Kidney epithelial cell (primary cell): ENCODE measurements at regions not wholly inside any gene's neighbourhood (a gene's known extent, or its start where the extent isn't known, plus 50 kb on each side); places are given as distances from the start of the nearest gene placed in this dataset.

Experiments used
- DNase-seq: peaks from one replicate; pipeline ENCODE4 v3.0.0-alpha.2; 2010; ENCODE audit warnings: low read depth
- H3K27me3 ChIP-seq: 2 replicates; pipeline ENCODE4 v1.6.0; 2011; ENCODE audit warnings: low read length; ENCODE audit not compliant: control insufficient read depth, insufficient read depth
- H3K36me3 ChIP-seq: 2 replicates; pipeline ENCODE4 v1.5.1; 2011; ENCODE audit warnings: low read length; ENCODE audit not compliant: control insufficient read depth, insufficient read depth
- H3K4me3 ChIP-seq: 2 replicates; pipeline ENCODE4 v1.5.1; 2011; ENCODE audit warnings: low read depth, mild to moderate bottlenecking, control low read depth, low read length
- CTCF ChIP-seq: IDR thresholded peaks from 2 replicates; pipeline ENCODE4 v1.5.1; 2011; ENCODE audit warnings: mild to moderate bottlenecking, moderate library complexity, low read length, control low read depth, inconsistent platforms; ENCODE audit not compliant: insufficient read depth, poor library complexity, severe bottlenecking

- Histone ChIP-seq H3K27me3 (no peaks in the 10 kb centered on the region), H3K4me3 (no peak overlapping the region), H3K36me3 (no peaks in the 10 kb centered on the region)
- no peak for TF ChIP-seq CTCF
- no peak for DNase-seq
Observed at GRCh38 chr4:38311495-38312126, 351.4 kb downstream of the PTTG2 start.

- Histone ChIP-seq H3K4me3 (no peak overlapping the region), H3K36me3 (no peaks in the 10 kb centered on the region), H3K27me3 (no peaks in the 10 kb centered on the region)
- DNase-seq, result no peak
- TF ChIP-seq CTCF, result no peak
Observed at GRCh38 chr4:38313175-38313574, 350.8 kb upstream of the KLF3 start.

- Histone ChIP-seq H3K27me3 (no peaks in the 10 kb centered on the region), H3K36me3 (no peaks in the 10 kb centered on the region), H3K4me3 (no peak overlapping the region)
- TF ChIP-seq CTCF, result no peak
- DNase-seq, result no peak
Observed at GRCh38 chr4:38313999-38314561, 349.9 kb upstream of the KLF3 start.

GRCh38 chr4:38314663-38315062 is 349.3 kb upstream of the KLF3 start:
- no peak for TF ChIP-seq CTCF
- Histone ChIP-seq H3K36me3 (no peaks in the 10 kb centered on the region), H3K27me3 (no peaks in the 10 kb centered on the region), H3K4me3 (no peak overlapping the region)
- no peak for DNase-seq

- DNase-seq, result no peak
- Histone ChIP-seq H3K4me3 (no peak overlapping the region), H3K36me3 (no peaks in the 10 kb centered on the region), H3K27me3 (no peaks in the 10 kb centered on the region)
- TF ChIP-seq CTCF, result no peak
Observed at GRCh38 chr4:38315286-38315685, 348.7 kb upstream of the KLF3 start.

- Histone ChIP-seq H3K4me3 (no peak overlapping the region), H3K27me3 (no peaks in the 10 kb centered on the region), H3K36me3 (no peaks in the 10 kb centered on the region)
- no peak for TF ChIP-seq CTCF
- no peak for DNase-seq
Observed at GRCh38 chr4:38316045-38316444, 348.0 kb upstream of the KLF3 start.
